ENCODE measurements at regions not wholly inside any gene's neighbourhood (a gene's known extent, or its start where the extent isn't known, plus 50 kb on each side); places are given as distances from the start of the nearest gene placed in this dataset.

DNA sequence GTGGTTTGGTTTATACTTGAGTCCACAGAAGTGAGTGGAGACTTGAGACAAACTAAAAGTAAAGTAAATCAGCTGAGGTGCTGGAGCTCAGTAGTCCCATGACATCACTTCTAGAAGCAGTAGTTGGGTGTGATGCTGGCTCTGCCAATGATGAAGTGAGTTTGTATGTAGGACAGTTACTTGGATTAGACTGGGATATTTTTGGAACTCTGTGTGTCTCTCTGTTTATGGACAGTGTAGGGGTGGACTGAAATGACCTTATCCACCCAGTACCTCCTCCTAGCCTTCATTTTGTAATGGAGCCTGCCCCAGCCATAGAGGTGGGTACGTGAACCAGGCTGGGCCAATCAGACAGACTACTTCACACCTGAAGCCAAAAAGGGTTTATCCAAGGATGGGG, 52.2 kb downstream of the POLR1D start:
- intact Hi-C loops (cut with micrococcal nuclease) = no loop called here

DNA sequence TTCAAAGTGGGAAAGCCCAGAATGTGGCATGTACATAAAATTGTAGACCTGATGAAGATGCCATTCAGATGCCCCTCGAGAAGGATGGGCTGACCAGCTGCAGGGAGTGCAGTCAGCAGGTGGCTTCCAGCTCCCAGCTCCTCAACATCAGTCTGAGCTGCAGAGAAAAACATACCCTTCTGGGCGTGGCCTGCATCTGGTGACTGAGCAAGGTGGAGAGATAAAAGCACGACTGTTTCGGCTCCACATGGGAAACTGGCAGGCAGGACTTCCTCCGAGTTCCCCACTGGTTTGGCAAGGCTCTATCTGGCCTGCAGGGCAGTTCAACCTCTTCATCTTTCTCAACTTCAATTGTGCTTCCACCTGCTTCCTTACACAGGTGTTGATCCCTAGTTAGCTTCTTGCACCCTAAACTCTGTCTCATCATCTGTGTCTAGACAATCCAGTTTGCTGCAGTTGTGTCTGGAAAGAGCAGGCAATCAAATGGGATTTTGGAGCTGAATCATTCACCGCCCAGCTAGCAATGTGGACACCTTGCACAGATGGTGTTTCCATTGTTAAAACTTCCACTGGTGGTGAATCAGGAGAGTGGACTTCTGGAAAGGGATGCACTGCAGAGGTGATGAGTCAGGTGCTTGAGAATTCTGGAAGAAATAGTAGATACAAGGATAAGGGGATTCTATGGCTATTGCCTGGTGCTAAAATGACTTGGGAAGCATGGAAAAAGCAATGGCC, 56.8 kb downstream of the POLR1D start:
- intact Hi-C loops (cut with micrococcal nuclease) = no loop called here

GRCh38 chr13:27679396-27679795, 57.7 kb downstream of the POLR1D start:
- intact Hi-C loops (cut with micrococcal nuclease) = no loop called here

DNA sequence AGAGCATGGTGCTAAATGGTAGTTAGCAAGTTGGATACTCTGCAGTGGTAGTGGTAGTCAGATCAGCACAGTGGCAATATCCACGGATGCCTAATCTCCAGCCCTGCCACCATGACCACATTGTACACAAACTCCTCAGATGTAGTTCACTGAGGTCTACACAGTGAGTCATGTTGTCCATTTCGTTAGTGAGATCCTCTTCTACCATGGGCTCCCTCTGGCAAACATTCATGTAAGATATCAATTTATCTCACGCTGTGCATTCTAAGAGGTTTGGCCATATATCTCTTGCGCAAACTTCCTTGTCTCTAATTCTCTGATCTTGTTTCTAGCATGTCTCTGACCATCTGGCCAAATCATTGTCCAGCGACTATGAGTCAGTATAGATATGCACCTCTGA, 58.2 kb downstream of the POLR1D start:
- intact Hi-C loops (cut with micrococcal nuclease) = no loop called here

DNA sequence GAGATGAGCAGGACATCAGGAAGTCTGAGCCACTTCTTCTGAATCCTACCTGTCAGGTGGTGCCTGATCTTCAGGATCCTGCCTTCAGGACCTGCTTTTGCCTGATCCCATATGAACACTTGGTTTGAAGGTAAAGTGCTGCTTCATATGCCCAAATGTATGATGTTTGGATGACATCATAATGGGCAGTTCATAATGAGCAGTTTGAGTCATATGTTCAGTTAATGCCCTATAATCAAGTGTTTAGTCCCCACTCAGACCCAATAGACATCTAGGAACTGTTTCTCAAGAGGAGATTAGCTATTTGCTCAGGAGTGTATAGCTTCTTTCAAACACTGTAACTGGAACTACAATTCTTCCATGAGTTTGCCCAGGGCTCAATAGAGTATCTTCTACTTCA, 58.8 kb downstream of the POLR1D start:
- intact Hi-C loops (cut with micrococcal nuclease) = no loop called here

DNA sequence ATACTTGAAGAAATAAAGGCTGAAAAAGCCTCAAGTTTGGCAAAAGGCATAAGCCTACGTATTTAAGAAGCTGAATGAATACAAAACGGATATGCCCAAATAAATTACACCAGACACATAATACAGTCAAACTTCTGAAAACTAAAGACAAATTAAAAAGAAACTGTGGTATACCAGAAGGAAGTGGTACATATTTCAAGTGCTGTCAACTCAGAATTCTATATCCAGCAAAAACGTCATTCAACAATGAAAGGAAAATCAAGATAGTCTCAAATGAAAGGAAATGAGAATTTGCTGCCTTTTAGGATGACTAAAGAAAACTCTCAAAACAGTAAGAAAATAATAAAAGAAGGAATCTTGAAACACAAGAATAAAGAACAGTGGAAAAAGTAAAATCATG, 69.5 kb downstream of the POLR1D start:
- intact Hi-C loops (cut with micrococcal nuclease) = no loop called here

GRCh38 chr13:27696731-27697130, 75.0 kb downstream of the POLR1D start:
- intact Hi-C loops (cut with micrococcal nuclease) = no loop called here

- intact Hi-C loops (cut with micrococcal nuclease) = loop anchor here (5.0 kb wide), 1 partner anchor 568 kb away; no protein-coding TSS in a partner anchor
Measured at GRCh38 chr13:27699952-27700351, 78.3 kb downstream of the POLR1D start.

DNA sequence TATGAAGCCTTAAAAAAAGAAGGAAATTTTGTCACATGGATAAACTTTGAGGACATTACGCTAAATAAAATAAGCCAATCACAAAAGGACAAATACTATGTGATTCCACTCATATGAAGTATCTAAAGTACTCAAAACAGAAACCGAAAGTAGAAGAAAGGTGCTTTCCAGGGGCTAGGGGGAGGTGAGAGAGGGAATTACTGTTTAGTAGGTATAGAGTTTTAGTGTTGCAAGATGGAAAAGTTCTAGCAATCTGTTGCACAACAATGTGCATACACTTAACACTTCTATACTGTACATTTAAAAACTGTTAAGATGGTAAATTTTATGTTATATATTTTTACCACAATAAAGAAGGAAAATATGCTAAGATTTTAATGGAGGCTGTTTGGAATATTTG, 83.0 kb downstream of the POLR1D start:
- intact Hi-C loops (cut with micrococcal nuclease) = loop anchor here (1.0 to 5.0 kb wide), 3 partner anchors 84 to 572 kb away; partner anchors contain the start of genes LNX2 and MTIF3

DNA sequence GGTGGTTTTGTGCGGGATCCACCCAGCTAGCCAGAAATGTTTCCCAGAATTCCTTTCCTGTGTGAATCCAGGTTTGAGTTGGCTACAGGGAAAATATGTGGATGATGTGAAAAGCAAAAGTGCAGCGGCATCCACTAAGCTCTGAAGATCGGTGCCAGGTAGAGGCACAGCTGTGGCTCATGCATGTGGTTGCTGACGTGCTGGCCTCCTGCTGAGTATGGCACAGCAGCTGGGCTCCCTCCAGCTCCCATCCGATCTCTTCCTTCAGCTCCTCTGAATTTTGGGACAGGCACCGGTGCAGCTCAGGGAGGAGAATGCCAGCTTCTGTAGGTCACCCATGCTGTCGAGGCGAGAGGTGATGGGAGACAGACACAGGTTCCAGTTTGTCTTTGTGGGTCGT, 84.0 kb upstream of the GSX1 start:
- intact Hi-C loops (cut with micrococcal nuclease) = no loop called here

- intact Hi-C loops (cut with micrococcal nuclease) = no loop called here
Measured at GRCh38 chr13:27709779-27710178, 82.5 kb upstream of the GSX1 start.

- intact Hi-C loops (cut with micrococcal nuclease) = loop anchor here (1.0 kb wide), 2 partner anchors 179 to 332 kb away; no protein-coding TSS in a partner anchor
Measured at GRCh38 chr13:27712421-27712820, 79.9 kb upstream of the GSX1 start.

DNA sequence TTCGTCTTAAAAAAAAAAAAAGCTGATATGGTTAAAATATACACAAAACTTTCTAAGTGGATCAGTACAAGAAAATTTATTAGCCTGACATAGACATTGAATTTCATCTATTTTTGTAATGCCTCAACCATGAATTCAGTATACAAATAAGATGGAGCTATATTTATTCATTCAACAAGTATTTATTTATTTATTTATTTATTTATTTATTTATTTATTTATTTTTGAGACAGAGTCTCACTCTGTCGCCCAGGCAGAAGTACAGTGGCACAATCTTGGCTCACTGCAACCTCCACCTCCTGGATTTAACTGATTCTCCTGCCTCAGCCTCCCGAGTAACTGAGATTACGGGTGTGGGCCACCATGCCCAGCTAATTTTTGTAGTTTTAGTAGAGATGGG, 78.5 kb upstream of the GSX1 start:
- intact Hi-C loops (cut with micrococcal nuclease) = loop anchor here (1.0 kb wide), 1 partner anchor 339 kb away; no protein-coding TSS in a partner anchor

- intact Hi-C loops (cut with micrococcal nuclease) = no loop called here
Measured at GRCh38 chr13:27721681-27722080, 70.6 kb upstream of the GSX1 start.

DNA sequence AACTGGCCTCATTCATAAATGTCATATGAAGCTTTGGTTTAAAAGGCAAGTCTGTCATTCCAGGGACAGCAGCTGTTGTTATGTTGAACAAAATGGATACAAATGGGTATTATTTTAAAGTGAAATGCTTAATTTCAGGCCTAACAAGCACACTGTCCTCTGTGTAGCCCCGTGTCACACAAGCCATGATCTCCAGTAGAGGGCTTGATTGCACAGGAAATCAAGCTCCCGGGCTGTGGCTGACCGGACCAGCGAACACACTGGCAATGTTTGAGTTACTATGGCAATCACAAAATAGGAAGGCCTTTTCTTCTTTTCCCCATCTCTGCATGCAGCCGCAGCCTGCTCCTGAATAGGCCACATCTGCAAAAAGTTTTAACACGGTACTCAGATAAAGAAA, 64.0 kb upstream of the GSX1 start:
- intact Hi-C loops (cut with micrococcal nuclease) = no loop called here

DNA sequence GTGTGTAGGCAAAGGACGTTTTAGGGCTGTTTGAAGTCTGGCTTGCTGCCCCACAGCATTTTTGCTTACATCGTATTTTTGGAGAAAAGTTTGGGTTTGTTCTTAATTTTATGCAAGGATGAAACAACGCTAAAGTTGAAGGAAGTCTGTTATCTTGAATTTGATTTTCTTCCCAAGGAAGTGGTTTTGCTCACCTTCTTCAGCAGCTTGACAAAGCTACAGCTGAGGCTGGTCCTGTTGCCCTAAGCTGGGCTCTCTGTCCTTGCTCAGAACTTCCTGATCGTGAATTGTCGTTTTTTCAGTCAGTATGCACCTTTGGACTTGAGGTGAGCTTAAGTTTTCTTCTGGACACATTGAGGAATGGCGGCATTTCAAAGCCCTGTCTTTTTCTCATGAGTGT, 62.1 kb upstream of the GSX1 start:
- intact Hi-C loops (cut with micrococcal nuclease) = no loop called here
